EL (cell line): ENCODE measurements at regions not wholly inside any gene's neighbourhood (a gene's known extent, or its start where the extent isn't known, plus 50 kb on each side); places are given as distances from the start of the nearest gene placed in this dataset.

ENCODE experiments used
- DNase-seq: peaks from one replicate; pipeline ENCODE4 v3.0.0-alpha.2; 2016

DNA sequence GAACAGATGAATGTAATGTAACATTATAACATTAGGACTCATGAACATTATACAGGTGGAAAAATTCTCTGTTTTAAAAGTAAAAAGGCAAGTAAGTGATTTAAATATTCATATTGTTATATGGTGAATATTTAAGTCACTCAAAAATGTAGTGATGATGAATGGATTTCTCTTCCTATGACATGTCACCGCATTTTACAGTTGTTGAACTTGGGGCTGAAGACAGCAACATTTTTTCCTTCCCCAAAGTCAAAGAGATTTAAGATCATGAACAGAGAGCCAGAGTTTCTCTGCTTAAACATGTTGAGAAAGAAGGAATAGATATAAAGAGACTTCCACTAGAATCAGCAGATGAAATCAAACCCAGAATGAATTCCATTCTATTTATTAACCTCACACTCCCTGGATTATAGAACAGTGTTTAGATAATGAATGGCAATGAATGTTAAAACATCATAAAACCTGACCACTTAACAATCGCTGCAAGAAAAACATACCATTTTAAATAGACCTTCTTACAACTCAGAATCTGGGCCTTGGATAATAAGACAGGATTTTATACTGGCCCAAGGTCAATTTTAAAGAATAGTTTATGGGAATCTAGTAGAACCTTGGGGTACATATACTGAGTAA is 163.6 kb upstream of the SIX2 start:
- peak; percentile 45 for DNase-seq

GRCh38 chr2:45172142-45172541 is 162.9 kb upstream of the SIX2 start:
- no peak for DNase-seq

DNA sequence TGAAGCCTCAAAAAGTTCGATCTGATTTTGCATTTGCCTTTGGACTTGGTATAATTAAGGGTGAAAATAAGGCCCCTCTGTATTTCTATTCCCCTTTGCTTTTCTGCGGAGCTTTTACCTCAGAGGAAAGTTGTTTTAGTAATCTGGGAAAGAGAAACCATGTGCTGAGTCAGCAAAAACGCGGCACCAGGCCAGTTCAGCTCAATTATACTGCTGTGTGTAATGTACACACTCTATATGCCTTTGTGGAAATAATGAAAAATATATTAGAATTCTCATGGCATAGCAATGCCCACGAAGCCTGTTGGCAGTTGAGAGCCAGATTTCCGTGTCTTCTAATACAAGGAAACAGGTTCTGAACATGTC is 161.9 kb upstream of the SIX2 start:
- no peak for DNase-seq

GRCh38 chr2:45170191-45171135 is 161.2 kb upstream of the SIX2 start:
- no peak for DNase-seq

GRCh38 chr2:45169339-45170190 is 160.3 kb upstream of the SIX2 start:
- peak; percentile 30 for DNase-seq

- peak; percentile 28 for DNase-seq
Observed at GRCh38 chr2:45168711-45169338, 159.6 kb upstream of the SIX2 start.

DNA sequence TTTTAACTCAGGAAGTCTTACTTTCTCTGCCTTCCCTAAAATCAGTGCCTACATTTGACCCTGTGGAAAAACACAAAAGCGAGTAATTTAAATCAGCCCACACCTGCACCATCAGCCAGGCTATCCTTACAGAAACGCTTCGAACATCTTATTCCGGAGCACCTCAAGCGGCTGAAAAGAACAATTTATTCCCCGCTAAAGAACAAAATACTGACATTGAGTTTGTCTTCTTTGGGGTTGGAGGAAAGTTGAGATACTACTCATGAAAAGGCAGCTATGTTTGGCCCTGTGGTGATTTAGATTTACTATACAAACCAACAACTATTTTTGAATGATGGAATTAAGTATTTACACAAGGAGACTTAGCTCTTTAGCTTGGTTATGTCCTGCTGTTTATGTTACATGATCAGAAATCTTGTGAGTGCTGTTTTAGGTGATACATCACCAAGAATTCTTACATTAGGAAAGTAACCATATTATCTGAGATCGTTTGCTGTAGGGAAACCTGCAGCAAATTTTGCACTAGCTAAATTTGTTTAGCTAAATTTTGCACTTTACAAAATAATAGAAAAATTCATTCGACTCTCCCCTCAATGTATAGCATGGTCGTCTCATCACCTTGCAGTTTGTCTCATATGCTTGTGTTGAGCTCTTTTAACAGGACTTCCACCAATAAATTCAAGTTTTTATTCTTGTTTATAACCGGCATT is 158.8 kb upstream of the SIX2 start:
- DNase-seq, result no peak

- no peak for DNase-seq
Observed at GRCh38 chr2:45166229-45166890, 157.1 kb upstream of the SIX2 start.

DNA sequence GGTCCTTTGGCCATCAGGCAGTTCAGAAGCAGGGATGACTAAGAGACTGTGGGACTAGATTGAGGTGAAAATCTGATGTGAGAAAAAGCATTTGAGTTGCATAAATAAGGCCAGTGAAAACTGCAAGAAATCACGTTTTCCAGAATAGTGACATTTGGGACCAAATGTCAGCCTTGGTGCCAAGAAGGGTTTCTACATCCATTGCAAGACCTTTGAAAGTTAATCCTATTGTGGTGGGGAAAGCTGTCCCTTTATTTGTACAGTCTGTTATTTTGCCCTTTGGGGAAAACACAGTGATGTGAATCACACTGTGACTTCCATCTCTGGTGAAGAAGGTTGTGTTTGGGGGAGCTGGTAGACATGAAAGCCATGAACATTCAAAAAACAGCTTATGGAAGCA is 153.5 kb upstream of the SIX2 start:
- DNase-seq, result no peak

- DNase-seq, result no peak
Observed at GRCh38 chr2:45156605-45157004, 147.4 kb upstream of the SIX2 start.

DNA sequence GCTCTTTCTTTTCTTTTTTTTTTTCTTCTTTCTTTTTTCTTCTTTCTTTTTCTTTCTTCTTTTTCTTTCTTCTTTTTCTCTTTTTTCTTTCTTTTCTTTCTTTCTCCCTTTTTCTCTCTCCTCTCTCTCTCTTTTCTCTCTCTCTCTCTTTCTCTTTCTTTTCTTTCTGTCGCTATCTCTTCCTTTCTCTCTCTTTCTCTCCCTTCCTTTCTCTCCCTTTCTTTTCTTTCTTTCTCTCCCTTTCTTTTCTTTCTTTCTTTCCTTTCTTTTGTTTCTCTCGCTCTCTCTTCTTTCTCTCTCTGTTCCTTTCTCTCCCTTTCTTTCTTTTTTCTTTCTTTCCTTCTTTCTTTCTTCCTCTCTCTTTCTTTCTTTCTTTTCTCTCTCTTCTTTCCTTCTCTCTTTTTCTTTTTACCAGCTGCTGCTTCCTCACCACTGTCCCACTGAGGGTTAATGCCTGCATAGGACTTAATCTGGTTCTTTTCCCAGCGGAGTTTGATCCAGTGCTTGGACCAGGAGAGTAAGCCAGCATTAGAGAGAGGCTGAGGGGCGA is 145.4 kb upstream of the SIX2 start:
- no peak for DNase-seq

- no peak for DNase-seq
Observed at GRCh38 chr2:45154144-45154543, 144.9 kb upstream of the SIX2 start.

DNA sequence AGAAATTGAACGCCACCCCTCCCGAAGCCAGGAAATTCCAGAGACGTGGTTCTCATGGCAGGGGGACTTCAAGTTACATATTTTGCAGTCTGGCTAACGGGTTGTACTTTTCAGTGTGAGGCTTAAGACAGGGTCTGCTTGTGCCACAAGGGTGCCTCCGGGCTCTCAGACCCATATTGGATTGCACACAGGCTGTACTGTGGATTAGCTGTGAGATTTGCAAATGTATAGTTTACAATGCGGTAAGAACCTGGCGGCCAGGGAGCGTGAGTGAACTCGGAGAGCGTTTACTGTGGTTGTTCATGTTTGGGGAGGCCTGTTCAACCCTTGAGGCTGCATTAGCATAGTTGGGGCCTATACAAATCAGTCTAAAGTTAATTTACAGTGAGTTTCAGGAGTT is 143.9 kb upstream of the SIX2 start:
- no peak for DNase-seq

- DNase-seq, result no peak
Observed at GRCh38 chr2:45152691-45153090, 143.4 kb upstream of the SIX2 start.

DNA sequence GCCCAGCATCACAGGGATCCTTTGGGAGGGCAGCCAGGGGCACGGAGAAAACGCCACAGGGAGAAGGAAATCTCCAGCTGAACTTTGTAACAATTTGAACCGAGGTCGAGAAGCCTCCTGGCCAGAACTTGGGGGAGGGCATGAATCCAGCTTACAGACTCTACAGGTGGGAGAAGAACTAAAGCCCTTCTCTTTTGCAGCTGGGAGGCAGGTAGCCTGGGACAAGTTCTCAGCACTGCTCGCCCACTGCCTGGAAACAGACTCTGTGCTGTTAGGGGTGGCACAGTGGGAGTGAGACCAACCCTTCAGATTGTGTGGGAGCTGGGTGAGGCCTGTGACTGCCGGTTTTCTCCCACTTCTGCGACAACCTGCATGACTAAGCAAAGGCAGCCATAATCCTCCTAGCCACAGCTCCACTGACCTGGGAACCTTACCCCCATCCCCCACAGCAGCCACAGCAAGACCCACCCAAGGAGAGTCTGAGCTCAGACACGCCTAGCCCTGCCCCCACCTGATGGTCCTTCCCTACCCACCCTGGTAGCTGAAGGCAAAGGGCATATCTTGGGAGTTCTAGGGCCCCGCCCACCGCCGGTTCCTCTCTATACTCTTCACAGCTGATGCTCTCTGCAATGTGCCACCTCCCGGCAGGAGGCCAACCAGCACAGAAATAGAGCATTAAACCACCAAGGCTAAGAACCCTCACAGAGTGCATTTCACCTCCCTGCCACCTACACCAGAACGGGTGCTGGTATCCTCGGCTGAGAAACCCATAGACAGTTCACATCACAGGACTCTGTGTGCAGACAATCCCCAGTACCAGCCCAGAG is 136.0 kb upstream of the SIX2 start:
- no peak for DNase-seq

- no peak for DNase-seq
Observed at GRCh38 chr2:45141883-45142866, 132.9 kb upstream of the SIX2 start.

GRCh38 chr2:45140675-45141074 is 131.4 kb upstream of the SIX2 start:
- DNase-seq, result no peak

- no peak for DNase-seq
Observed at GRCh38 chr2:45138904-45139303, 129.7 kb upstream of the SIX2 start.
